Epithelial cell of esophagus (primary cell): ENCODE measurements at regions not wholly inside any gene's neighbourhood (a gene's known extent, or its start where the extent isn't known, plus 50 kb on each side); places are given as distances from the start of the nearest gene placed in this dataset.
A peak's percentile ranks its signal among the peaks of the same experiment; 100 is the strongest.

Experiments
- DNase-seq: peaks from one replicate; pipeline ENCODE4 v3.0.0; 2010; ENCODE audit warnings: low read depth
- H3K4me3 ChIP-seq: 2 replicates; pipeline ENCODE4 v1.5.1; 2011; ENCODE audit warnings: mild to moderate bottlenecking, low read length, control low read depth
- CTCF ChIP-seq: IDR thresholded peaks from 2 replicates; pipeline ENCODE4 v1.5.1; 2011; ENCODE audit warnings: low read depth, mild to moderate bottlenecking, low read length, control low read depth, inconsistent platforms; ENCODE audit not compliant: insufficient read depth; ENCODE audit errors: missing control alignments

GRCh38 chr4:11518754-11519153, 90.1 kb upstream of the HS3ST1 start:
- no peak overlapping the region for H3K4me3 ChIP-seq
- no peak for TF ChIP-seq CTCF
- DNase-seq = no peak

GRCh38 chr4:11514779-11515419, 86.2 kb upstream of the HS3ST1 start:
- no peak for TF ChIP-seq CTCF
- DNase-seq = peak; percentile 18
- no peak overlapping the region for H3K4me3 ChIP-seq

GRCh38 chr4:11514003-11514402, 85.3 kb upstream of the HS3ST1 start:
- TF ChIP-seq CTCF = no peak
- H3K4me3 ChIP-seq = no peak overlapping the region
- no peak for DNase-seq

GRCh38 chr4:11512871-11513270, 84.2 kb upstream of the HS3ST1 start:
- TF ChIP-seq CTCF = no peak
- H3K4me3 ChIP-seq = no peak overlapping the region
- peak; percentile 24 for DNase-seq

- no peak overlapping the region for H3K4me3 ChIP-seq
- DNase-seq = no peak
- TF ChIP-seq CTCF = no peak
Measured at GRCh38 chr4:11511321-11511720, 82.6 kb upstream of the HS3ST1 start.

GRCh38 chr4:11507920-11508319, 79.2 kb upstream of the HS3ST1 start:
- no peak for DNase-seq
- H3K4me3 ChIP-seq = no peak overlapping the region
- TF ChIP-seq CTCF = no peak

GRCh38 chr4:11506194-11506593, 77.5 kb upstream of the HS3ST1 start:
- no peak for TF ChIP-seq CTCF
- no peak for DNase-seq
- H3K4me3 ChIP-seq = no peak overlapping the region
